IMR-90 (cell line): ENCODE measurements at regions not wholly inside any gene's neighbourhood (a gene's known extent, or its start where the extent isn't known, plus 50 kb on each side); places are given as distances from the start of the nearest gene placed in this dataset.

Experiments used
- ATAC-seq: fragments of 200-7000 bp; cut with Tn5 transposase; 2 replicates; pipeline ENCODE4 v1.9.1; 2020; ENCODE audit warnings: low read depth, mild to moderate bottlenecking, moderate library complexity
- BruUV-seq: library from RNA; stranded (reverse); fragments of 400-500 nt; replicated peaks from 2 replicates; lab custom pipeline; 2021; lab: Mats Ljungman, UMichigan
- CTCF ChIA-PET: fragments of 300-600 bp; formaldehyde crosslinking; extraction: SDS; loops from one replicate; lab custom pipeline; 2021; ENCODE audit warnings: antibody characterized with exemption; lab: Yijun Ruan, JAX
- POLR2A ChIA-PET: fragments of 300-600 bp; sonication (Branson Sonifier 250); formaldehyde crosslinking; loops from one replicate; lab custom pipeline; 2022; ENCODE audit warnings: antibody characterized with exemption; ENCODE audit not compliant: unreplicated experiment; lab: Charles Lee
- DNase-seq: peaks from one replicate; pipeline ENCODE4 v3.0.0; 2013
- H2AFZ ChIP-seq: replicated peaks from 2 replicates; pipeline ENCODE3; 2013; ENCODE audit warnings: low read length, mild to moderate bottlenecking; ENCODE audit not compliant: poor library complexity
- H2AK5ac ChIP-seq: 2 replicates; pipeline ENCODE4 v1.6.1; 2013; ENCODE audit warnings: low read depth, low read length, inconsistent platforms
- H2AK9ac ChIP-seq: replicated peaks from 2 replicates; pipeline ENCODE3; 2013; ENCODE audit warnings: mild to moderate bottlenecking, low read depth, low read length, moderate library complexity; ENCODE audit not compliant: poor library complexity
- H2BK120ac ChIP-seq: 2 replicates; pipeline ENCODE4 v1.6.1; 2013; ENCODE audit warnings: low read depth, low read length, inconsistent platforms
- H2BK15ac ChIP-seq: 3 replicates; pipeline ENCODE4 v1.6.1; 2013; ENCODE audit warnings: low read depth, low read length, inconsistent platforms
- H2BK20ac ChIP-seq: 2 replicates; pipeline ENCODE4 v1.6.1; 2013; ENCODE audit warnings: low read depth, mild to moderate bottlenecking, inconsistent platforms, low read length, moderate library complexity
- H2BK5ac ChIP-seq: 2 replicates; pipeline ENCODE4 v1.6.1; 2013; ENCODE audit warnings: mild to moderate bottlenecking, low read depth, low read length, inconsistent platforms; ENCODE audit not compliant: poor library complexity, severe bottlenecking
- H3K14ac ChIP-seq: replicated peaks from 2 replicates; pipeline ENCODE4 v1.6.1; 2013; ENCODE audit warnings: low read depth, low read length, inconsistent platforms
- H3K18ac ChIP-seq: 2 replicates; pipeline ENCODE4 v1.6.1; 2013; ENCODE audit warnings: low read depth, low read length, control low read depth
- H3K23ac ChIP-seq: 2 replicates; pipeline ENCODE4 v1.6.1; 2013; ENCODE audit warnings: low read depth, low read length, inconsistent platforms
- H3K27ac ChIP-seq: 2 replicates; pipeline ENCODE4 v1.5.1; 2013; ENCODE audit warnings: mild to moderate bottlenecking, control low read depth, low read length; ENCODE audit not compliant: insufficient read depth
- H3K27me3 ChIP-seq: 2 replicates; pipeline ENCODE4 v1.6.1; 2013; ENCODE audit warnings: low read length; ENCODE audit not compliant: control insufficient read depth, insufficient read depth
- H3K36me3 ChIP-seq: 2 replicates; pipeline ENCODE4 v1.6.1; 2013; ENCODE audit warnings: low read length, mixed read lengths; ENCODE audit not compliant: control insufficient read depth, insufficient read depth
- H3K4ac ChIP-seq: 2 replicates; pipeline ENCODE4 v1.6.1; 2013; ENCODE audit warnings: low read depth, low read length, inconsistent platforms
- H3K4me1 ChIP-seq: 2 replicates; pipeline ENCODE4 v1.6.1; 2013; ENCODE audit warnings: low read length, mixed read lengths; ENCODE audit not compliant: control insufficient read depth, insufficient read depth
- H3K4me2 ChIP-seq: 2 replicates; pipeline ENCODE4 v1.6.1; 2013; ENCODE audit warnings: low read depth, mild to moderate bottlenecking, control low read depth, low read length, moderate library complexity
- H3K4me3 ChIP-seq: 2 replicates; pipeline ENCODE4 v1.5.1; 2013; ENCODE audit warnings: low read depth, mild to moderate bottlenecking, control low read depth, low read length, moderate library complexity; ENCODE audit not compliant: insufficient read depth
- H3K56ac ChIP-seq: 2 replicates; pipeline ENCODE4 v1.6.1; 2013; ENCODE audit warnings: low read length, inconsistent platforms; ENCODE audit not compliant: insufficient read depth; ENCODE audit errors: extremely low read depth
- H3K79me1 ChIP-seq, 2 experiments: 2 replicates each; pipeline ENCODE4 v1.6.1; 2013; ENCODE audit warnings: low read length in 2 of 2, inconsistent platforms in 1 of 2, low read depth in 1 of 2
- H3K9ac ChIP-seq: 2 replicates; pipeline ENCODE4 v1.6.1; 2013; ENCODE audit warnings: low read depth, low read length, control low read depth
- H3K9me1 ChIP-seq: 2 replicates; pipeline ENCODE4 v1.6.1; 2013; ENCODE audit warnings: low read length, inconsistent platforms; ENCODE audit not compliant: insufficient read depth
- H3K9me3 ChIP-seq: 2 replicates; pipeline ENCODE4 v1.6.1; 2013; ENCODE audit warnings: low read length; ENCODE audit not compliant: control insufficient read depth, insufficient read depth
- H4K20me1 ChIP-seq: 2 replicates; pipeline ENCODE4 v1.6.1; 2013; ENCODE audit warnings: low read length, inconsistent platforms; ENCODE audit not compliant: insufficient read depth
- H4K5ac ChIP-seq: 2 replicates; pipeline ENCODE4 v1.6.1; 2013; ENCODE audit warnings: mild to moderate bottlenecking, low read depth, low read length, control low read depth
- H4K8ac ChIP-seq, 2 experiments: 2 replicates each; pipeline ENCODE4 v1.6.1; 2013; ENCODE audit warnings: low read depth in 2 of 2, low read length in 2 of 2, control low read depth in 1 of 2, inconsistent platforms in 1 of 2
- H4K91ac ChIP-seq: 2 replicates; pipeline ENCODE4 v1.6.1; 2013; ENCODE audit warnings: low read depth, low read length, inconsistent platforms; ENCODE audit not compliant: insufficient read depth
- BHLHE40 ChIP-seq: fragments of 150-350 bp; IDR thresholded peaks from 2 replicates; pipeline ENCODE4 v1.6.1; 2016; ENCODE audit warnings: mild to moderate bottlenecking, low read depth, low read length
- CEBPB ChIP-seq: IDR thresholded peaks from 2 replicates; pipeline ENCODE4 v1.6.1; 2012; ENCODE audit warnings: low read depth, low read length, improper control_type of control experiment
- CHD1 ChIP-seq: IDR thresholded peaks from 2 replicates; pipeline ENCODE4 v1.6.1; 2012; ENCODE audit warnings: low read depth, low read length, improper control_type of control experiment
- FOS ChIP-seq: fragments of 150-350 bp; IDR thresholded peaks from 2 replicates; pipeline ENCODE4 v1.6.1; 2016; ENCODE audit warnings: low read depth, low read length
- MAFK ChIP-seq: IDR thresholded peaks from 2 replicates; pipeline ENCODE4 v1.6.1; 2012; ENCODE audit warnings: low read depth, low read length, improper control_type of control experiment
- MAZ ChIP-seq: IDR thresholded peaks from 2 replicates; pipeline ENCODE4 v1.6.1; 2012; ENCODE audit warnings: low read depth, mild to moderate bottlenecking, low read length, improper control_type of control experiment, moderate library complexity, borderline replicate concordance
- MXI1 ChIP-seq: IDR thresholded peaks from 2 replicates; pipeline ENCODE4 v1.6.1; 2012; ENCODE audit warnings: low read depth, mild to moderate bottlenecking, low read length, moderate library complexity, borderline replicate concordance
- NFE2L2 ChIP-seq: fragments of 150-350 bp; IDR thresholded peaks from 2 replicates; pipeline ENCODE4 v1.6.1; 2016; ENCODE audit warnings: low read depth, mild to moderate bottlenecking, low read length
- POLR2A ChIP-seq: IDR thresholded peaks from 2 replicates; pipeline ENCODE4 v1.6.1; 2012; ENCODE audit warnings: mild to moderate bottlenecking, low read depth, low read length
- RAD21 ChIP-seq: IDR thresholded peaks from 2 replicates; pipeline ENCODE4 v1.6.1; 2012; ENCODE audit warnings: low read length, improper control_type of control experiment
- RCOR1 ChIP-seq: IDR thresholded peaks from 2 replicates; pipeline ENCODE4 v1.6.1; 2012; ENCODE audit warnings: mild to moderate bottlenecking, low read length, improper control_type of control experiment; ENCODE audit not compliant: insufficient replicate concordance
- RFX5 ChIP-seq: IDR thresholded peaks from 2 replicates; pipeline ENCODE4 v1.8.0; 2012; ENCODE audit warnings: low read depth, mild to moderate bottlenecking, low read length, moderate library complexity
- SMC3 ChIP-seq: fragments of 150-350 bp; IDR thresholded peaks from 2 replicates; pipeline ENCODE4 v1.6.1; 2016; ENCODE audit warnings: low read depth, mild to moderate bottlenecking, antibody characterized with exemption, low read length, moderate library complexity
- WGBS, 2 experiments: methylation state at CpG; one replicate each; pipeline versions ENCODE4 v1.1.5 to v1.1.7; 2013; ENCODE audit warnings: missing lambda C conversion rate in 2 of 2; ENCODE audit not compliant: insufficient read length in 1 of 2; ENCODE audit errors: extremely low coverage in 2 of 2; 5-methylcytosine and 5-hydroxymethylcytosine counted together
- dilution Hi-C: fragments of 300-500 bp; cut with HindIII; formaldehyde crosslinking; loops from one replicate; pipeline ENCODE4 v1.14.3; 2018; ENCODE audit warnings: low sequenced_read_pairs; ENCODE audit not compliant: unreplicated experiment
- in situ Hi-C: fragments of 300-500 bp; cut with MboI; formaldehyde crosslinking; loops from 3 replicates; pipeline ENCODE4 v1.14.3; 2019; ENCODE audit warnings: low sequenced_read_pairs, inconsistent platforms, mixed read lengths
- intact Hi-C: fragments of 100-400 bp; cut with micrococcal nuclease; formaldehyde crosslinking; loops from 2 replicates; pipeline ENCODE4 v1.10.0; 2022
- TF ChIP-seq, protein P1 (sequence below): fragments of 150-350 bp; IDR thresholded peaks from 2 replicates; pipeline ENCODE4 v1.6.1; 2016; ENCODE audit warnings: low read depth, mild to moderate bottlenecking, low read length, moderate library complexity, borderline replicate concordance
- TF ChIP-seq, protein P2 (sequence below): conservative IDR thresholded peaks from 2 replicates; pipeline ENCODE4 v1.5.1; 2012; ENCODE audit warnings: mild to moderate bottlenecking, low read depth, low read length, improper control_type of control experiment
- TF ChIP-seq, protein P3 (sequence below): fragments of 150-350 bp; IDR thresholded peaks from 2 replicates; pipeline ENCODE4 v1.6.1; 2017; ENCODE audit warnings: mild to moderate bottlenecking, antibody characterized with exemption, low read length, low read depth

DNA sequence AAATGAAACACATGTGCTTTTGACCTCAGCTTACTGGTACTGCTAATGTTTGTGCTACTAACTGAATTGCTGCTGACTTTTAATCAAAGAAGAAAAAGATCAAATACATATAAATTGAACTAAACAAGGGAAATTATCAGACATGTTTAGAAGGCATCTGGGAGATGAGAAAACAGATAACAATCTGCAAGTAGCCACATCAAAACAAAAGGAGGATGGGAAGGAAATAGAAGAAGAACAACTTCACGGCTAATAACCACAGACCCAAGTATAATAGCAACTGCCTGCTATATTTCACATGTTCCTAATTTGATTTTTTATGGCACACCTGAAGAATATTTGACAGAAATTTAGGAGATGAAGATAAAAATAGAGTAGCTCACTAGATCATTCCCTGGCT, 542.6 kb upstream of the SYT4 start:
- no peak overlapping the region for H2BK15ac ChIP-seq
- H4K20me1 ChIP-seq, result no peaks in the 10 kb centered on the region
- ChIA-PET CTCF (no interaction called here), POLR2A (no interaction called here)
- no peak overlapping the region for H2BK5ac ChIP-seq
- in situ Hi-C loops (no loop called here), dilution Hi-C loops (no loop called here), intact Hi-C loops (no loop called here)
- H3K4me1 ChIP-seq, result no peaks in the 10 kb centered on the region
- no peak overlapping the region for H2AFZ ChIP-seq
- no peak overlapping the region for H3K27ac ChIP-seq
- no peak overlapping the region for H2AK9ac ChIP-seq
- no peak overlapping the region for H3K14ac ChIP-seq
- BruUV-seq, result no TSS peak
- H3K4me3 ChIP-seq, result no peak overlapping the region
- ATAC-seq (no peak), DNase-seq (no peak)
- H2BK20ac ChIP-seq, result no peak overlapping the region
- no peak overlapping the region for H2BK120ac ChIP-seq
- no peak overlapping the region for H3K4ac ChIP-seq
- no peaks in the 10 kb centered on the region for H3K9me1 ChIP-seq
- no peaks in the 10 kb centered on the region for H3K27me3 ChIP-seq
- H4K5ac ChIP-seq, result no peak overlapping the region
- no peak overlapping the region for H3K9ac ChIP-seq
- no peaks in the 10 kb centered on the region for H3K9me3 ChIP-seq
- no peak overlapping the region for H4K8ac ChIP-seq
- TF ChIP-seq, protein P1, sequence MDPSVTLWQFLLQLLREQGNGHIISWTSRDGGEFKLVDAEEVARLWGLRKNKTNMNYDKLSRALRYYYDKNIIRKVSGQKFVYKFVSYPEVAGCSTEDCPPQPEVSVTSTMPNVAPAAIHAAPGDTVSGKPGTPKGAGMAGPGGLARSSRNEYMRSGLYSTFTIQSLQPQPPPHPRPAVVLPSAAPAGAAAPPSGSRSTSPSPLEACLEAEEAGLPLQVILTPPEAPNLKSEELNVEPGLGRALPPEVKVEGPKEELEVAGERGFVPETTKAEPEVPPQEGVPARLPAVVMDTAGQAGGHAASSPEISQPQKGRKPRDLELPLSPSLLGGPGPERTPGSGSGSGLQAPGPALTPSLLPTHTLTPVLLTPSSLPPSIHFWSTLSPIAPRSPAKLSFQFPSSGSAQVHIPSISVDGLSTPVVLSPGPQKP, result no peak
- TF ChIP-seq CHD1 (no peak), MAFK (no peak), NFE2L2 (no peak), MXI1 (no peak), SMC3 (no peak), CEBPB (no peak), BHLHE40 (no peak), MAZ (no peak), POLR2A (no peak), RAD21 (no peak), RCOR1 (no peak), FOS (no peak), RFX5 (no peak)
- TF ChIP-seq, protein P2, sequence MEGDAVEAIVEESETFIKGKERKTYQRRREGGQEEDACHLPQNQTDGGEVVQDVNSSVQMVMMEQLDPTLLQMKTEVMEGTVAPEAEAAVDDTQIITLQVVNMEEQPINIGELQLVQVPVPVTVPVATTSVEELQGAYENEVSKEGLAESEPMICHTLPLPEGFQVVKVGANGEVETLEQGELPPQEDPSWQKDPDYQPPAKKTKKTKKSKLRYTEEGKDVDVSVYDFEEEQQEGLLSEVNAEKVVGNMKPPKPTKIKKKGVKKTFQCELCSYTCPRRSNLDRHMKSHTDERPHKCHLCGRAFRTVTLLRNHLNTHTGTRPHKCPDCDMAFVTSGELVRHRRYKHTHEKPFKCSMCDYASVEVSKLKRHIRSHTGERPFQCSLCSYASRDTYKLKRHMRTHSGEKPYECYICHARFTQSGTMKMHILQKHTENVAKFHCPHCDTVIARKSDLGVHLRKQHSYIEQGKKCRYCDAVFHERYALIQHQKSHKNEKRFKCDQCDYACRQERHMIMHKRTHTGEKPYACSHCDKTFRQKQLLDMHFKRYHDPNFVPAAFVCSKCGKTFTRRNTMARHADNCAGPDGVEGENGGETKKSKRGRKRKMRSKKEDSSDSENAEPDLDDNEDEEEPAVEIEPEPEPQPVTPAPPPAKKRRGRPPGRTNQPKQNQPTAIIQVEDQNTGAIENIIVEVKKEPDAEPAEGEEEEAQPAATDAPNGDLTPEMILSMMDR, result no peak
- TF ChIP-seq, protein P3, sequence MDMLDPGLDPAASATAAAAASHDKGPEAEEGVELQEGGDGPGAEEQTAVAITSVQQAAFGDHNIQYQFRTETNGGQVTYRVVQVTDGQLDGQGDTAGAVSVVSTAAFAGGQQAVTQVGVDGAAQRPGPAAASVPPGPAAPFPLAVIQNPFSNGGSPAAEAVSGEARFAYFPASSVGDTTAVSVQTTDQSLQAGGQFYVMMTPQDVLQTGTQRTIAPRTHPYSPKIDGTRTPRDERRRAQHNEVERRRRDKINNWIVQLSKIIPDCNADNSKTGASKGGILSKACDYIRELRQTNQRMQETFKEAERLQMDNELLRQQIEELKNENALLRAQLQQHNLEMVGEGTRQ, result no peak
- H3K4me2 ChIP-seq, result no peak overlapping the region
- no CpG with 5 or more reads among the region's 1 CpG for WGBS, 2 experiments
- H3K79me1 ChIP-seq, result no peaks in the 10 kb centered on the region
- H4K91ac ChIP-seq, result no peak overlapping the region
- H2AK5ac ChIP-seq, result no peak overlapping the region
- no peak overlapping the region for H3K23ac ChIP-seq
- H3K56ac ChIP-seq, result no peak overlapping the region
- no peaks in the 10 kb centered on the region for H3K36me3 ChIP-seq
- H3K18ac ChIP-seq, result no peak overlapping the region
